HG03460 (cell line): ENCODE measurements at regions not wholly inside any gene's neighbourhood (a gene's known extent, or its start where the extent isn't known, plus 50 kb on each side); places are given as distances from the start of the nearest gene placed in this dataset.
A peak's percentile ranks its signal among the peaks of the same experiment; 100 is the strongest.

Experiments
- ATAC-seq: cut with Tn5 transposase; IDR thresholded peaks from one replicate; pipeline ENCODE4 v1.9.1; 2021; ENCODE audit not compliant: unreplicated experiment

GRCh38 chr5:61821561-61821960 lies 484.4 kb upstream of the KIF2A start:
- no peak for ATAC-seq

GRCh38 chr5:61822584-61822983 lies 483.4 kb upstream of the KIF2A start:
- no peak for ATAC-seq

- ATAC-seq: no peak
Measured at GRCh38 chr5:61823065-61823464, 482.9 kb upstream of the KIF2A start.

- no peak for ATAC-seq
Measured at GRCh38 chr5:61823781-61824180, 482.2 kb upstream of the KIF2A start.

- no peak for ATAC-seq
Measured at GRCh38 chr5:61824396-61824795, 481.6 kb upstream of the KIF2A start.

DNA sequence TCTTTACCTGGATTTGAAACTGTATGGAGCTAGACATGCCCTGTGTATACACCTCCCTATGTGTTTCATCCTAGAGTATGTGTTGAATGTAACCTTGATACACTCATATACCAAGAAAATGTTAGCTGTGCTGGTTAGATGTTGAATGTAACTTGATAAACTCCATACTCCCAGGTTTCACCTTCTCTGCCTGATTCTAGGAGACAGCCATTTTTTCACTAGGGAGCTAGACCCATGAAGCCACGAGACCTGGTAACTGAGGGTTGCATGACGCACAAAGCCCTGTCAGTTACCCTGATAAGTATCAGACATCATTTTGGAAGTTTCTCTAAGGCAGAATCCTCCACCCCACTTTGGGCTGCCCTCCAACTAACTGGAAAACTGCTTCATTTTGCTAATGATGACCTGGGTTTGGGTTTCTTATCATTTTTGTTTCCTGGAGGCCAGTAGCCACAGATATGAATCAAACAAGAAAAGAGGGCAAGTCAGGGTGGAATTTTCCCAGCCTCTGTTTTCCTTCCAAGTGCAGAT lies 478.5 kb upstream of the KIF2A start:
- no peak for ATAC-seq

DNA sequence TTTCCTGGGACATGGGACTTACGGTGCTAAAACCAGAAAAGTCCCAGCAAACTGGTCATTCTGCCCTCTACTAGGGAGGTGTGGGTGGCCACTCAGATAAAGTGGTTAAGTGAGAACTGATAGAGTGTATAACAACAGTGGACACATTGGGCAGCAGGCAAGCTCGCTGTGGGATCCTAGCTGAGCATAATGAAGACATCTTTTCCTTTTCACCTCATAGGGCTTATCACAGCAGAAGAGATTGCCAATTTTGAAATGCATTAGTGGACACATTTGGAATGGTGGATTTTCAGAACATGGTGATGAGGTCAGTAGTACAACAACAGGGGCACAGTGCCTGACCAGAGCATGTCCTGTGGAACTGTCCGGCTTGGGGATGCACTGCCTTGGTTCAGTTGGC lies 477.1 kb upstream of the KIF2A start:
- ATAC-seq: no peak

- ATAC-seq: no peak
Measured at GRCh38 chr5:61831736-61832135, 474.3 kb upstream of the KIF2A start.

- ATAC-seq: no peak
Measured at GRCh38 chr5:61837788-61838187, 468.2 kb upstream of the KIF2A start.

DNA sequence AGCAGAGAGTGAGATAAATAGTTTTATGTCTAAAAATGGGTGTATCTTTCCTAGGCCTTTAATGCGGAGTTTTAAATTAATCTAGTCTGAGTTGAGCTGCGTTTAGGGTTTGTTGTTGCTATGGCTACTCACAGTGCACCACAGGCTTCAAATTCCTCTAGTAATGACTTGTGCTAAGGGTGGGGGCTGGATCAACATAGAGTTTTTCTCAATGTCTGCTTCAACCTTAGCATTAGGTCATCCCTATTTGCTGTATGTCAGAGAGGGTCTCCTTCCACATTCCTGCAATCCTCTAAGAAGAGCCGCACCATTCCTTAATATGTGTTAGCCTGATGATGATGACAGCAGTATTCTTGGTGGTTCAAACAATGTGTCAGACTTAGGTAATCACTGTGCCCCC lies 465.6 kb upstream of the KIF2A start:
- ATAC-seq: no peak

DNA sequence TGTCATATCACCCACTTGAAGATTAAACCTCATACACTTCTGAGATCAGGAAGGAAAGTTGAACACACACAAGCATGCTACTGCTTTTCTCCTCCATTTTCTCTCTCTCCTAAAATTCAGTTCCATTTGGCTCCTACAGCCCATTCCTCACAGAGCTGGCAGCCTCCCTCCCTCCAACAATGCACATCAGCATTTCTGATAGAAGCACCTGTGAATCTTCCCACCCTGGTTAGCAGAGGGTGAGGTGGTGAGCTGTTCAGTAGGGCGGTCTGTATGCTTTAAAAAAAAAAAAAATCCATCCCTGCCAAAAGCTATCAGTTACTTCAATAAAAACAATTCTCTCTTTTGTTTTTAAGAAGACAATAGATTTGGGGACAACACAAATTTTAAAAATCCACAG lies 463.2 kb upstream of the KIF2A start:
- ATAC-seq: no peak

GRCh38 chr5:61850696-61851095 lies 455.3 kb upstream of the KIF2A start:
- ATAC-seq: no peak

GRCh38 chr5:61854531-61854930 lies 451.5 kb upstream of the KIF2A start:
- no peak for ATAC-seq

DNA sequence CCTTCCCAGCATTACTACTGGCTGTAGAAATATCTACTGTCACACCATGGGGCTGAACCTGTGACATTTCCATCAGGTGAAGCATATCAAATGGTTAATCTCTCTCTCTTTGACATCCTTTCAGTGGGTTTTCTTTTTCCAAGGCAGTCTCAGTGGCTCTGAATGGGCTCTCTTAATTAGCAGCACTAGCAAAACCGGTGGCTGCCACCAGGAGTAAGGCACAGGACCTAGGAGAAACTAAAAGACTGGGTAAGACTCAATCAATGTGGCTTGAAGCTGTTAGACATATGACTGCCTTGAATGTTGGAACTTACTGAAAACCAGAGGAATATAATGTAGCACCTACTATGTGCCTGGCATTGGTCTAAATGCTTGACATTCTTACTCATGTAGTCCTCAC lies 445.0 kb upstream of the KIF2A start:
- ATAC-seq: no peak

DNA sequence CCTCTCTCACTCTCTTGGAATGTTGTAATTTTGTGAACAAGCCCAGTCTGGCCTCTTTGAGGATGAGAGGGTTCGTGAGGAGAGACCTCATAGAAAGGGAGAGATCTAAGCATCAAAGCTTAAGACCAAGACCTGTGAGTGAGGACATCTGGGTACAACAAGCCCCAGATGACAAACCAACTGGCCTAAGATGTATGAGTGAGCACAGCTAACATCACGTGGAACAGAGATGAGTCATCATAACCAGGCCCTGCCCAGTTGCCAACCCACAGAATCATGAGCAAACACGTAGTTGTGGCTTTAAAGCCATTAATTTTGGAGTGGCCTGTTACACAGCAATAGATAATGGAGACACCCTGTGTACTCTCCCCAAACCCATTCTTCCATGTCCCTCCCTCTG lies 439.1 kb upstream of the KIF2A start:
- peak; percentile 88 for ATAC-seq

DNA sequence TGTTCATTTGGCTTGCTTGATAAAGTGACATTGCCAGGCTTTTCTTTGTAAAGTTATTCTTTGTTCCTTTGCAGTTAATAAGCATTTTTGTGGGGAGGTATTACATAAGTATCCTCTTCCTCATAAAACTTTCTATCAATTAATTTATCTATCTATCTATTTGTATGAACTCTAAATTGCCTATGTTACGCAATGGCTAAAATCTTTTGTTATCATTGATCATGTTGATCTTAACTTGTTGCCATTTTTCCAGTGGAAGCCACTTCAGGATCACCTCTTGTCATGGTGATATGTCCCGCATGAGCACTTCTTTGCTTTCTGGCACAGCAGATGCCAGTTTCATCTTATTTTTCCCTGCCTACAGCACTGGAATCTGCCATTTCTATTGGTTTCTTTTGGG lies 436.7 kb upstream of the KIF2A start:
- ATAC-seq: no peak

- no peak for ATAC-seq
Measured at GRCh38 chr5:61878471-61878870, 427.5 kb upstream of the KIF2A start.

GRCh38 chr5:61881821-61882487 lies 424.1 kb upstream of the KIF2A start:
- ATAC-seq: no peak

DNA sequence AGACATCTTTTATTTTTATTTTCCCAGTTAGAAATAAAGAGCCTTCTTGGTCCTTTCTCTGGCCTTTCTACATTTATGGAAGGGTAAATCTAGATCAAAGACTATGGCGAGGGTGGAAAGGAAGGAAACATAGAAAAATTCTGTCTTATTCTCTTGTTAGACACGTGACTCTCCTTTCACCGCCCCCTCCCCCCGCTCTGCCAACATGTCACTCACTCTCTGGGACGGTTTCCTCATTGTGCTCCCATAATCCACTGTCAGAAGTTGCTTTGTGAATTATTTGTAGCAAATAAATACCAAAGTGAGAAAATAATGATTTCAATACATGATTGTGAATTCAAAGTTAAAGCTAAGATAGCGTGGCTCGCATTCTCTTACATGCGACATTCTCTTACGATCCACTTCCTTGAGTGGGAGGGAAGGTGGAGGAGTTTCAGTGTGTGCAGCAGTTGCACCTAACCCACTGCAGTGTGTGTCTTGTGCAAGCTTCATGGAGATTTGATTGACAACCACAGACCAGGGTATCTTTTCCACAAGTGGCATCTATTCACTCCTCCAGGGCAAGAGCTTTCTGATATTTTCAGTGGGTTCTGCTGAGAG lies 423.0 kb upstream of the KIF2A start:
- ATAC-seq: no peak

DNA sequence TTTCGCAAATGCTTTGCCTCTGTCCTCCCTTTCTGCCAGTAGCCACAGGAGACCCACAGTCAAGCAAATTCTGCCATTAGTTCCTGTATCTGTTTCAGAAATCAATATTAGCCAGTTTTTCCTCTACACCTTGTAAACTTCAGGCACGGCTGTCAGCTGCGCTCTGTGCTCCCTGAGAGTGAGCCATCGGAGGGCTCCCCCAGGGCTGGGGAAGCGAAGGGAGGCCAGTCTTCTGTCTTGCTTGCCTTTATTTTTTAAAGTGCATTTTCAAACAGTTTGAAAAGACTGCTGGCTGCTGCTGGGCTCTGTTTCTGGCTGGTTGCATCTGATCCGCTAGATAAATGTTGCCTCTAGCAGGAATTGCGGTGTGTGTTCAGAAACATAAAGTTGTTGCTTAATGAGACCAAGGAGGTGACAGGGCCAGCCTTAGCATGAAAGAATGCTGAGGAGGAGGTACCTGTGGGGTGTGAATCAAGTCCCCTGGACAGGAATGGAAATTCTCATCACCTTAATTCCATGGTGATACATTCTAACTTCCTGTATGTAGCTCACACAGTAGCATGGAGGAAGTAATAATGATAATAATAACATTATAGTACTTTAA lies 421.7 kb upstream of the KIF2A start:
- no peak for ATAC-seq

- no peak for ATAC-seq
Measured at GRCh38 chr5:61886214-61886613, 419.8 kb upstream of the KIF2A start.

GRCh38 chr5:61887271-61887670 lies 418.7 kb upstream of the KIF2A start:
- ATAC-seq: no peak
